Activated naive CD4-positive, alpha-beta T cell treated with Interleukin-2 at 50 U/mL for 16 hours (primary cell): ENCODE measurements at regions not wholly inside any gene's neighbourhood (a gene's known extent, or its start where the extent isn't known, plus 50 kb on each side); places are given as distances from the start of the nearest gene placed in this dataset.
"Not testable (repeated sequence)": the region's sequence is repeated elsewhere in the genome, so short reads cannot be mapped to it uniquely, and the experiment has no call there.

ENCODE experiments used
- DNase-seq: peaks from one replicate; pipeline ENCODE4 v3.0.0-alpha.2; 2020

- no peak for DNase-seq
Measured at GRCh38 chr7:136400877-136401276, 423.7 kb upstream of the MTPN start.

- no peak for DNase-seq
Measured at GRCh38 chr7:136399385-136399784, 422.2 kb upstream of the MTPN start.

DNA sequence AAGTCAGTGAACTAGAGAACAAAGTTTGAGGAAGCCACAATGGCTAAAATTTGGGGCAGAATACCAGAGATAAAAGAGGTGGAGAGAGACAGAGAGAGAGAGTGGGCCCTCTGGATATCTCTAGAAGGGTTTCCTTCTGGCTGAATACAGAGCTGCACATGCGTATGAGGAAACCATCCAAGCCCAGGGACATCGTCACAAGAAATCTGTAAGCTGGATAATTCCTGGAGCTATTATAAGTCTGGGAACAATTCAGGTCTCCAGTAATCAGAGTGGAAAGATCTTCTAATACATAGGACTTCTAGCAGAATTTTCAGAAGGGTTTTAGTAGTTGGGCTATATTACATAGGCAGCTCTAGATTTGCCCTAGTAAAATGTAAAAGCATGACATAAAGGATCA is 415.7 kb upstream of the MTPN start:
- no peak for DNase-seq

- no peak for DNase-seq
Measured at GRCh38 chr7:136391371-136391770, 414.2 kb upstream of the MTPN start.

DNA sequence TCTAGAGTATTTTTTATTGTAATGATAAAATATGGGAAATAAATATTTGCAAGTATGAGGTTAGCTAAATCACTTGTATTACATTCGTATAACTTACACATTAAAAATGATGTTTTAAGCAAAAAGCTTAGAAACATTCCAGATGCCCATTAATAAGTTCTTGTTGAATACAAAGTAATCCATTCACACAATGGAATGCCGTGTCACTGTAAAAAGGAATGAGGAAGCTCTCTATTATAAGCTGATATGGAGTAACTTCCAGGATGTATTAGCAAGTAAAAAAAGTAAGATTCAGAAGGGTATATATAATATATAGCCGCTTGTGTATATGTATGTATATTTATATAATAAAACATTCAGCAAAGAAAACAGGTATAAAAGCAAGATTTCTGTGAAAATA is 412.8 kb upstream of the MTPN start:
- DNase-seq, result no peak

DNA sequence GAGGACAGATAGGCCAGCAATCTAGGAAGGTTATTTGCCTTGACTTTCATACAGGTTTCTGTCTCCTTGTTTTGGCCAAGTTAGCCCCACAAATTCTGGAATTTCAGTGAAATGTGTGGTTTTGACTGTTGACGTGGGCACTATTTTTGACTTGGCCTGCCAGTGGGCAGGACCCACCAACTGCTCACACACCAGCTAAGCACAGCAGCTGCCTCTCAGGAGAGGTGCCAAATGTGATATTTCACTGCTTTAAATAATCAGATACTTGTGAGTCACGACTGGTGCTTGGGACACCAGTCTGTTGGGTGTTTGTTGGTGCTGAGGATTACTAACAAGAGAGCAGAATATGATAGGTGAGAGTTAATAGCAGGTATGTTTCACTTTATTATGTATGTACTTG is 409.7 kb upstream of the MTPN start:
- no peak for DNase-seq

GRCh38 chr7:136371409-136371808 is 394.2 kb upstream of the MTPN start:
- not testable (repeated sequence) for DNase-seq

DNA sequence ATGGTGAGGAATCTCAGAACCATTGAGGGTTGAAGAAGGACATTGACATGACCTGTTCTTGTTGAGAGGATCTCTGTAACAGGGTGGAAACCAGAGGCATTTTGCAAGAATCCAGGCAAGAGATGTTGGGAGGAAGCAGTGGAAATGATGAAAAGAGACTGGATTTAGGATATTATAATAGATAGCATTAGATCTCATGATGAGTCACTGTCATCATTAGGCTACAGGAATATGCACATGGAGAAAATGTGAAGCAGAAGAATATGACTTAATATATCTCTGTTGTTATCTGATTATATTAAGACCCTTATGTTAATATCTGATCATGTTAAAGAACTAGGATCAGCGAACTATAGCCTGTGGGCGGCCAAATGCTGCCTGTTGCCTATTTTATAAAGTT is 393.0 kb upstream of the MTPN start:
- no peak for DNase-seq

DNA sequence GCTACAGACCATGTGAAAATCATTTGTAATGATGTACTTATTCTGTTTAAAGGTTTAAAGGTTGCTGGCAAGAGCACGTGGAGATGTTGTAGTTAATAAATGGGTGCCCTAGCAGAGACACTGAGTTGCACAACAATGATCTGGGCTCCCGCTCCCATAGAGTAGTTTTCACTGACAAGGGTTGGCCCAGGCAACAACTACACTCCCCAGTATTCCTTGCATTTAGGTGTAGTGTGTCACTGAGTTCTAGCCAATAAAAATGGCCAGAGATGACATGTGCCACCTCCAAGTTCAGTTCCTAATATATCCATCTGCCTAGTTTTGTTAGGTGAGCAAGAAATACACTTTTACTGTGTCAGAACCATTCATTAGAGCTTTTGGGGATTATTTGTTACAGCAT is 392.1 kb upstream of the MTPN start:
- no peak for DNase-seq

GRCh38 chr7:136359333-136359903 is 382.3 kb upstream of the MTPN start:
- no peak for DNase-seq

DNA sequence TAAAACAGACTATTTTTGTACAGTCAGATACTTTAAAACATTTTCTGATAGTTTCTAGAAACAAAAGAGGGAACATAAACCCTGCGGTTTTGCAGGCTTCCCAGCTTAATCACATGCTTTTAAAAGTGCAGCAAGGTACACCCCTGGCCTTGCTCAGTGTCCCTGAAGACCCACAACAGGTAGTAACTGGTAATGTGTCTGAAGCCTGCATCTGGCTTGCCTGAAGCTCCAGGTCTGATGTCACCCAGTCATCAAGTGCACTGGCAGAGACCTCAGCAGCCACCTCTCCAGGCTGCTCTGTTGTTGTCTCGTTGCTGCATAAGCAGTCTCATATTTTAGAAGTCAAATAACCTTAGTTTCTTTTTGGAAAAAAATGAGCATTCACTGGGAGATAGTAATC is 376.1 kb upstream of the MTPN start:
- no peak for DNase-seq

DNA sequence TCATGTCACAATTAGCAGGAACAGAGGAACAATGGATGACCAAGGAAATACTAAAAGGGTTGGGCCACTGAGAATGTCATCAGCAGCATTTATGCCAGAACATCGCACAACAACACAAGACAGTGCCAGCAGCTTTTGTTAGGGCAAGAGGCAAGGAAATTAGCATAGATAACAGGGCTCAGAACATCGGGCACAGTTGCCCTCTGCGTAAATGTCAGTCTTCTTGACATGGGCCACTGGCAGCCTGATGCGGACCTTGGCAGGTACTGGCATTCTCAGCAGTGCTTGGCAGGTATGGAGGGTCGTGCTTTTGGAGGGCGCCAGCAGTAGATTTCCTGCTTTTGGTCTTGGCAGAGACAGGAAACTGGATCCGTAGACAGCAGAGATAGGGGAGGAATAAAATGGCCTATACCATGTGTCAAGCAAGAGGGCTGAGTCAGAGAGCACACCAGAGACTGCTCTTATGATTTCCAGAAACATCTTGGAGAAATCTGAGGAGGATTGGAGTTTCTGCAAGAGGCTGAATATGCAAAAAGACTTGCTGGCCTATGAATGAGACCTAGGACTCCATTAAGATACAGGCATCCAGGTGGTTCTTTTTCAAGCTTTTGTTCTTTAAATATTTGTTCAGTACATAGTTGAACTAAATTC is 371.5 kb upstream of the MTPN start:
- no peak for DNase-seq

DNA sequence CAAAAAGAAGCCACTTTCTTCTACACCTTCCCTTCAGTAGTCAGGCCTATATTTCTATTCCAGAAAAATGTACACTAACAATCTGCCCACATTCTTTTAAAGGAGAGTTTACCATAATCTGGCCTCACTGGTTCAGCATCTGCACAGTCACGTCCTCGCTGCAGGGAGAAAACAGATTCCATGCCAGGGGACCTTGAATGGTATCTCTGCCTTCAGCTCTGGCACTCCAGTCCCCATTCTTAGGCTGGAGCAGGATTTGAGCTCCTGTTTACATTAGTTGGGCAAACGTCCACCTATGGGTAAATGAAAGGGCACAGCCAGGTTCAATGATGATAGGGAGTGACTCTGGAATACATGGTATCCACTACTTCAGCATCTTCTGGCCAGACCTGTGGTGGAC is 371.0 kb upstream of the MTPN start:
- DNase-seq, result no peak

- no peak for DNase-seq
Measured at GRCh38 chr7:136347488-136347887, 370.3 kb upstream of the MTPN start.

DNA sequence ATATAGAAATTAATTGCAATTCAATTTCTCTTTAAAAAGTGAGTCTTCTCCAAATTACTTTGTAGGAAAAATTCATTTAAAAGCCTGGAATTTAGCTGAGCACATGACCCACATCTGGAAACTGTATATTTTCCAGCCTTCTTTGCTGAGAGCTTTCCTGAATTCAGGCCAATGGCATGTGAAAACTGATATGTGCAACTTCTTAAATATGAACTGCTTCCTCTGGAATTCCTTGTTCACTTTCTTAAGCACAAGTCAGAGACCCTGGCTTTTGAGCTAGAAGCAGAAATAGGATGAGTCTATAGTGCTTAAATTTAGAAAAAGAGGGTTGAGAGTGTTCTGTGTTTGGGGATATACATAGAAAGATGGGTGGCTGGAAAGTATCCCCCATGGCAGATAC is 365.1 kb upstream of the MTPN start:
- DNase-seq, result no peak

DNA sequence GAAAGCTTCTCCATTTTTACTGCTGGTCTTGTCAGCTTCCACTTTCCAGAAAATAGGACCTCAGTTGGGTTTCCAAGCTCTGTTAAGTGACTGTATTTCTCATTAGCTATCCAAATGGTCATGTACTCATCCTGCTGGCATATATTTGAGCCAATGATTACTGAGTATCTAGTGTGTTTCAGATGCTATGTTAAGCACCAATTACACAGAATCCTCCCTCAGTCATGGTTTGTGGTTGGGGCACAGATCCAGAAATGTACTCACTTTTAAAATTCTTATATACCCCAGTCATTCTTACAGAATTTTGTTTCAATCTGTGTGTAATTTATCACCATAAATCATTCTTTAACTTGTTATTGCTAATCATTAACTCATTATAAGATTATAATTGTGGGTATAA is 362.3 kb upstream of the MTPN start:
- no peak for DNase-seq

- no peak for DNase-seq
Measured at GRCh38 chr7:136336932-136337331, 359.8 kb upstream of the MTPN start.

DNA sequence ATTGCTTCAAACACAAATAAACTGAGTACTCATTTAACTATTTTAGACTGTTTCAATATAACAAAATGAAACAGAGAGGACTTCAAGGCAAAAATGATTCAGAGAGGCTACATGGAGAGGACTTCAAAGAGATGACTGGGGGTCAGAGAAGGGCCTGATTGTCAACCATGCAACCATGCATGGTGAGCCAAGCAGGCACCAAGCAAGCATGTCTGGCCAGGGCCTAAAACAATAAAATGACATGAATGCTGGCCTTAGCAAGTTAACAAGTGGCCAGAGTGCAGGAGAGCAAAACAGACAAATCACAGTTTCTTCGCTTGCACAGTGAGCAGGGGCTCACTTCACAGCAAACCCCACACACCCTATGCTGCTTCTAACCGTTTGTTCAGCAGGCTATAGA is 356.5 kb upstream of the MTPN start:
- no peak for DNase-seq

DNA sequence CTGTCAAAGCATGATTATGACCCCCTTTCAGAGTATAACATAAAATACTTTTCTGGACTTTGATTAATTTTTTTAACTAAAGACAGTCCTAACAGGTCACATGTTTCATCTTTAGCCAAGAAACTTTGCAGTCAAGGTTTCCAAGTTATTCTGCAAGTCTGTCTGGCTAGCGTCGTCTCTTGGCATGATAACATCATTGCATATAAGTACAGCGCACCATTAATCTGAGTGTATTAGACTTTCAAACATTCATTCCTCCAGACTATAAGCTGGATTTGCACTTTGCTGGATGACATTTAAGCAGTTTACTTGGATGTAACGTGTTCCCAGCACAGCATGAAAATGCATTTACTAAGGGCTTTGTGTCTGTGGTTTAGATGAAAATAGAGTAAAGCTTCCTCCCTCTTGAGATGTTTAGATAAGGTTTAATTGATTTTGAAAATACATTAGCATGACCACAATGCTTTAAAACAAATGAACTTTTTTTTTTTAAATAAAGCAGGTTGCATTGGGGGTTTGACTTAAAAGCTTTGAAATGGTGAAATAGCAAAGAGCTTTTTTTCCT is 349.0 kb upstream of the MTPN start:
- no peak for DNase-seq

- DNase-seq, result no peak
Measured at GRCh38 chr7:136325578-136325977, 348.4 kb upstream of the MTPN start.

DNA sequence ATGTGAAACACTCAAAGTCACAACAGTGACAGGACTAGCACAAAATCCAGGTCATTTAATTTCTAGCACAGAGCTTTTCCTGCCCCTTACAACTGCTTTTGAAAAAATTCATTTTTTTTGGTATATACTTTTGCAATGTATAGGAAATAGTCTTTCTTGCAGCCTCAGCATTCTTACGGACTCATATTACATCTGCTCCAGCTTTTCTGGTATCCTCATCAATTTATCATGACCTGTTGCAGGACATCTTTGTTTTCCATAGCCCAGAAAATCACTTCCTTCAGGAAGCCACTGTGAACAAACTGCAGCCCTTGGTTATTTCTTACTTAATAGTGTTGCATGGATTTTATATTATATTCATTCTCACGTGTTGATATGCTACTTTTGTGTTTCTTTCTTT is 347.9 kb upstream of the MTPN start:
- DNase-seq, result no peak

GRCh38 chr7:136324073-136324704 is 347.0 kb upstream of the MTPN start:
- DNase-seq, result no peak

DNA sequence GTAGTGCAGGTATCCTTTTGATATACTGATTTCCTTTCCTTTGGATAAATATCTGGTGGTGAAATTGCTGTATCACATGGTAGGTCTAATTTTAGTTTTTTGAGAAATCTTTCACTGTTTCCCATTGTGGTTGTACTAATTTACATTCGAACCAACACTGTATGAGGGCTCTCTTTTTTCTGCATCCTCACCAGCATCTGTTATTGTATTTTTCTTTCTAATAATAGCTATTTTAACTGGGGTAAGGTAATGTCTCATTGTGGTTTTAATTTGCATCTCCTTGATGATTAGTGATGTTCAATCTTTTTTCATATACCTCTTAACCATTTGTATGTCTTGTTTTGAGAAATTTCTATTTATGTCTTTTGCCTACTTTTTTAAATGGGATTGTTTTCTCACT is 335.4 kb upstream of the MTPN start:
- DNase-seq, result no peak

DNA sequence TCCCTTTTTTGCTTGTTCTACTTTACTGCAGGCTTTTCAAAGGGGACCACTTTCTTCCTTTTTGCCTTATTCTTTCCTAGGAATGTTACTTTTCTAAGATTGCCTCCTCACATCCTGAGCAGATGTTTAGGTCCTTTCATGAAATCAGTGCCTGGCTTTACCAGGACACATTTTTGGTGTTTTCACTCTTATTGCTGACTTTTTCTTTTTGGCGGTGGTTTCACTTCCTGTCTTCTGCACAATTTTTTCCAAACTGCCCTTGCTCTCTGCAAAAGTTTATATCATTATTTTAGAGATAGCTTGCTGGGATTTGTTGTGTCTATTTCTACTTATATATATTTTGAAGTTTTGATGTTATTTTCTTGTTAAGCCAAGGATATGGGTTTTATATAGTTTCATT is 332.2 kb upstream of the MTPN start:
- no peak for DNase-seq

DNA sequence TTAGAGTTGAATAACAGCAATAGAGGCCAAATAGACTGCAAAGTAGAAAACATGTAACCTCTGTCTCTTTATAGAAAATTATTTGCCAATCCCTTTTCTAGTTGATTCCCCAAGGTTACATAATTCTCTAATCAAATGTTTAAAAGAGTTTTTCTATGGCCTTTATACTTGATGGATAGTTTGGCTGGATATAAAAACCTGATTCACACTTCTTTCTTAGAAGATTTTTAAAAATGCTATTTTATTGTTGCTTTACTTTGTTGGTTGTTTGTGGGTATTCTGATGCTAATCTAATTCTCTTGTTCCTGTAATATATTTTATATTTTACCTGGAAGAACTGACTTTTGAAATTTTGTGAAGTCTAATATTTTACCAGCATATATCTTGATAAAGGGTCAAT is 331.1 kb upstream of the MTPN start:
- no peak for DNase-seq
